K562 (cell line): ENCODE measurements at regions not wholly inside any gene's neighbourhood (a gene's known extent, or its start where the extent isn't known, plus 50 kb on each side); places are given as distances from the start of the nearest gene placed in this dataset.
A peak's percentile ranks its signal among the peaks of the same experiment; 100 is the strongest.

Source experiments
- ATAC-seq: fragments of 200-7000 bp; cut with Tn5 transposase; 3 replicates; pipeline ENCODE4 v1.9.1; 2020; ENCODE audit warnings: moderate library complexity
- BruUV-seq: library from RNA; stranded (reverse); fragments of 400-500 nt; replicated peaks from 2 replicates; lab custom pipeline; 2021; lab: Mats Ljungman, UMichigan
- CTCF ChIA-PET: fragments of 300-600 bp; formaldehyde crosslinking; extraction: SDS; loops from one replicate; lab custom pipeline; 2021; ENCODE audit warnings: low intra/inter-chr PET ratio; lab: Yijun Ruan, JAX
- POLR2A ChIA-PET: fragments of 300-600, 350-650 bp; sonication (Branson Sonifier 250); formaldehyde crosslinking; extraction: SDS; loops from one replicate; lab custom pipeline; 2021; ENCODE audit warnings: antibody characterized with exemption, inconsistent platforms; lab: Yijun Ruan, JAX
- DNase-seq, 4 experiments: peaks; one replicate each; pipeline versions ENCODE4 v3.0.0 to v3.0.0-alpha.2; 2011 to 2018; ENCODE audit warnings: low spot score in 3 of 4, mixed read lengths in 3 of 4; ENCODE audit errors: extremely low read depth in 1 of 4
- FAIRE-seq: peaks from 2 replicates; lab custom pipeline; 2011; peaks lifted over from hg19 to GRCh38; lab: Jason Lieb, UNC
- H2AFZ ChIP-seq: 2 replicates; pipeline ENCODE4 v1.6.0; 2011; ENCODE audit warnings: low read depth, low read length, control low read depth, inconsistent platforms
- H3K27ac ChIP-seq: fragments of 200-600 bp; 3 replicates; pipeline ENCODE4 v1.8.0; 2011; ENCODE audit warnings: low read depth, mild to moderate bottlenecking, control low read depth, inconsistent platforms, low read length, moderate library complexity, mixed read lengths; ENCODE audit errors: extremely low read depth
- H3K27me3 ChIP-seq, 2 experiments: fragments of 300-600 bp in 1 of 2; 2 replicates in 1 of 2; 3 replicates in 1 of 2; pipeline versions ENCODE4 v1.6.0 to v1.8.0; 2011; ENCODE audit warnings: inconsistent platforms in 2 of 2, low read length in 2 of 2, mild to moderate bottlenecking in 1 of 2, mixed read lengths in 1 of 2, moderate library complexity in 1 of 2; ENCODE audit not compliant: control insufficient read depth in 2 of 2, insufficient read depth in 2 of 2
- H3K36me3 ChIP-seq: fragments of 300-600 bp; 3 replicates; pipeline ENCODE4 v1.8.0; 2011; ENCODE audit warnings: mild to moderate bottlenecking, low read length, inconsistent platforms; ENCODE audit not compliant: control insufficient read depth, insufficient read depth
- H3K4me1 ChIP-seq, 2 experiments: fragments of 200-600 bp in 1 of 2; replicated peaks in 1 of 2; 2 replicates in 1 of 2; 3 replicates in 1 of 2; pipeline versions ENCODE4 v1.5.1 to v1.8.0; 2011; ENCODE audit warnings: inconsistent platforms in 2 of 2, low read length in 2 of 2, mild to moderate bottlenecking in 1 of 2, mixed read lengths in 1 of 2, moderate library complexity in 1 of 2; ENCODE audit not compliant: control insufficient read depth in 2 of 2, insufficient read depth in 2 of 2
- H3K4me2 ChIP-seq: 2 replicates; pipeline ENCODE4 v1.6.1; 2011; ENCODE audit warnings: low read length, control low read depth, inconsistent platforms, mixed read lengths; ENCODE audit not compliant: insufficient read depth
- H3K4me3 ChIP-seq: fragments of 200-600 bp; sonication (generic), shearing (Covaris generic); 2 replicates; pipeline ENCODE4 v1.5.1; 2016; ENCODE audit warnings: control low read depth, inconsistent platforms
- H3K79me2 ChIP-seq: fragments of 200-600 bp; 3 replicates; pipeline ENCODE4 v1.8.0; 2011; ENCODE audit warnings: low read length, inconsistent platforms; ENCODE audit not compliant: control insufficient read depth, insufficient read depth
- H3K9ac ChIP-seq, 2 experiments: 2 replicates each; pipeline versions ENCODE4 v1.6.0 to v1.6.1; 2011; ENCODE audit warnings: low read depth in 2 of 2, low read length in 2 of 2, control low read depth in 1 of 2, inconsistent platforms in 1 of 2, mild to moderate bottlenecking in 1 of 2, mixed read lengths in 1 of 2; ENCODE audit not compliant: insufficient read depth in 1 of 2
- H3K9me1 ChIP-seq: one replicate; pipeline ENCODE4 v1.6.0; 2011; ENCODE audit warnings: inconsistent platforms, mild to moderate bottlenecking, low read length, moderate library complexity; ENCODE audit not compliant: control insufficient read depth, insufficient read depth
- H3K9me3 ChIP-seq: replicated peaks from 2 replicates; pipeline ENCODE4 v1.5.1; 2011; ENCODE audit warnings: low read depth, low read length, inconsistent platforms; ENCODE audit not compliant: control insufficient read depth, insufficient read depth
- H4K20me1 ChIP-seq: replicated peaks from 2 replicates; pipeline ENCODE4 v1.6.1; 2011; ENCODE audit warnings: low read length, inconsistent platforms, mixed read lengths; ENCODE audit not compliant: control insufficient read depth, insufficient read depth
- ATF6 ChIP-seq: sonication (generic); formaldehyde crosslinking; IDR thresholded peaks from 2 replicates; pipeline ENCODE4 v1.4.0; 2020; ENCODE audit warnings: mild to moderate bottlenecking, missing genetic modification reagents
- CBFA2T3 ChIP-seq: fragments of 450-650 bp; IDR thresholded peaks from 2 replicates; pipeline ENCODE4 v1.6.1; 2017
- CHD2 ChIP-seq: IDR thresholded peaks from 2 replicates; pipeline ENCODE4 v1.6.1; 2011; ENCODE audit warnings: low read depth, low read length
- ETS2 ChIP-seq: IDR thresholded peaks from 2 replicates; pipeline ENCODE4 v1.6.1; 2016; ENCODE audit warnings: borderline replicate concordance, missing genetic modification characterization, mild to moderate bottlenecking, moderate library complexity, missing compliant biosample characterization; ENCODE audit not compliant: poor library complexity, severe bottlenecking
- FOXK1 ChIP-seq: sonication (generic); formaldehyde crosslinking; IDR thresholded peaks from 2 replicates; pipeline ENCODE4 v1.8.0; 2022; ENCODE audit warnings: missing genetic modification reagents, mild to moderate bottlenecking, borderline replicate concordance
- OTX1 ChIP-seq: fragments of 450-650 bp; formaldehyde crosslinking; IDR thresholded peaks from 2 replicates; pipeline ENCODE4 v1.4.0; 2022; ENCODE audit warnings: mild to moderate bottlenecking
- TCF3 ChIP-seq: sonication (generic); formaldehyde crosslinking; IDR thresholded peaks from 2 replicates; pipeline ENCODE4 v1.4.0; 2020; ENCODE audit warnings: mild to moderate bottlenecking, missing genetic modification reagents
- VEZF1 ChIP-seq: fragments of 200-800 bp; sonication (Bioruptor generic); IDR thresholded peaks from 2 replicates; pipeline ENCODE4 v1.6.1; 2017; ENCODE audit warnings: missing genetic modification characterization, missing compliant biosample characterization
- ZNF561 ChIP-seq: fragments of 450-650 bp; formaldehyde crosslinking; conservative IDR thresholded peaks from 2 replicates; pipeline ENCODE4 v1.4.0; 2020; ENCODE audit warnings: mild to moderate bottlenecking, moderate library complexity
- WGBS: fragments of 100-300 bp; shearing (Covaris generic); methylation state at CpG from one replicate; pipeline ENCODE4 v1.1.6; 2016; ENCODE audit warnings: low coverage, mixed read lengths; ENCODE audit not compliant: insufficient coverage; ENCODE audit errors: missing lambda C conversion rate; 5-methylcytosine and 5-hydroxymethylcytosine counted together
- in situ Hi-C: fragments of 300-500 bp; cut with MboI; formaldehyde crosslinking; loops from 4 replicates; pipeline ENCODE4 v1.15.0; 2018; ENCODE audit warnings: inconsistent platforms, mixed read lengths
- intact Hi-C: fragments of 100-400 bp; cut with micrococcal nuclease; formaldehyde crosslinking; loops from 2 replicates; pipeline ENCODE4 v1.14.2; 2022

GRCh38 chr6:14674867-14675648 lies 557.5 kb downstream of the CD83 start:
- Histone ChIP-seq H3K9me3 (no peaks in the 10 kb centered on the region), H3K9ac (no peak overlapping the region), H2AFZ (no peak overlapping the region), H3K27me3 (no peaks in the 10 kb centered on the region), H3K79me2 (no peaks in the 10 kb centered on the region), H3K9me1 (no peaks in the 10 kb centered on the region), H3K36me3 (no peaks in the 10 kb centered on the region), H3K27ac (no peak overlapping the region), H3K4me3 (no peak overlapping the region), H4K20me1 (no peaks in the 10 kb centered on the region), H3K4me1 (peaks cover 3 to 5% of the 10 kb centered on the region in 2 experiments; a peak in 3 of 5 replicates), H3K4me2 (no peak overlapping the region)
- no TSS peak for BruUV-seq
- no peak for TF ChIP-seq FOXK1 (CRISPR knock-in tag)
- TF ChIP-seq ETS2 (tag), result no peak
- TF ChIP-seq VEZF1, result no peak
- TF ChIP-seq ZNF561 (CRISPR knock-in tag), result no peak
- TF ChIP-seq OTX1 (CRISPR knock-in tag), result no peak
- no peak for TF ChIP-seq ATF6 (CRISPR knock-in tag)
- no peak for TF ChIP-seq CHD2
- 0 out of 2 replicates have a peak, but pooled peaks have one; percentile 19 for TF ChIP-seq TCF3 (CRISPR knock-in tag)
- TF ChIP-seq CBFA2T3, result peak; percentile 43; the same call in 1 of the 2 replicates
- CTCF ChIA-PET, result no interaction called here
- no peak for FAIRE-seq
- POLR2A ChIA-PET, result no interaction called here
- WGBS, result 30% methylated on average over 7 of the region's 7 CpGs
- intact Hi-C loops (no loop called here), in situ Hi-C loops (no loop called here)
- no peak for DNase-seq
- no peak for ATAC-seq
